Activated CD8-positive, alpha-beta memory T cell treated with anti-CD3 and anti-CD28 coated beads for 24 hours (primary cell): ENCODE measurements at regions not wholly inside any gene's neighbourhood (a gene's known extent, or its start where the extent isn't known, plus 50 kb on each side); places are given as distances from the start of the nearest gene placed in this dataset.

Experiments
- DNase-seq: peaks from one replicate; pipeline ENCODE4 v3.0.0-alpha.2; 2020

DNA sequence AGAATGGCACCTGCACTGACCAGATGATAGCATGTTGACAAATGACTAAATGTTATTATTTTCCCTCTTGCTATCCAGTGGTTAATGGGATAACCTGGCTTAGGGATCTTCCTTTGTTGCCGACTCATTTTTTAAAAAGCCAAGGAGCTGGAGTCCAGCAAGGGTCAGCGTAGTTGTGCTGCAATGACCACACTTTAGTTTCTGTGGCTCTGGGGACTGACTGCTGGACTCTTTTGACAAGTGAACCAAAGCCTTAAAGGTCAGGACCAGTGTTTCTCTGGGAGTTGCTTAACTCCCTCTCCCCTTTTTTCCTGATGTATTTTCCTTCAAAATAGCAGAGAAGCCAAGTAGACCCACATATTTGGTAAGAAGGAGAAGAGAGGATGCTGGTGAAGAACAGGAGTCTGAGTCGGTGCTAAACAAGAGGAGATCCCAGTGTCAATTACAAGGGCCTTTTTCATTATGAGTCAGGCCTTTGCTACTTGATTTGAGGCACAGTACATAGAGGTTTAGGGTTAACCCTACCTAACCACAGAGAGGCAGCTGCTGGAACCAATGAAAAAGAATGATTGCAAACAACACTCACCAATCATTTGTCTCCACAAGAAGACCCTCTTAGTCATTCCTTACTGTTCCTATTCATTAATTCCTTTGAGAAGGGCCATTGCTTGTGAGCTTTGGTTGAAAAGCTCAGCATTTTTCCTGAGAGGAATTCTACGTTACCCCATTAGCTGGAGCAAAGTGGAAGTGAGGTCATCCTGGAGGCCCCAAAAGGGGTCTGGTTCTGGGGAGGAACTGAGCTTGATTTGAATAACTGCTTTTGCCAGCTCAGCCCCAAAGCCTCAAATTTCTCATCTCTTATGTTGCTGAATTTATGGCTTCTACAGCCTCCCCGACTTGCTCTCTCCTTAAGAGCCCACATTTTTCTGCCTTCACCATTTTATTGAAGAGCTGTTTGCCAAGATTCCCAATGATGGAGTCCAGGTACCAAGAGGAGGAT lies 137.6 kb upstream of the HNMT start:
- no peak for DNase-seq

DNA sequence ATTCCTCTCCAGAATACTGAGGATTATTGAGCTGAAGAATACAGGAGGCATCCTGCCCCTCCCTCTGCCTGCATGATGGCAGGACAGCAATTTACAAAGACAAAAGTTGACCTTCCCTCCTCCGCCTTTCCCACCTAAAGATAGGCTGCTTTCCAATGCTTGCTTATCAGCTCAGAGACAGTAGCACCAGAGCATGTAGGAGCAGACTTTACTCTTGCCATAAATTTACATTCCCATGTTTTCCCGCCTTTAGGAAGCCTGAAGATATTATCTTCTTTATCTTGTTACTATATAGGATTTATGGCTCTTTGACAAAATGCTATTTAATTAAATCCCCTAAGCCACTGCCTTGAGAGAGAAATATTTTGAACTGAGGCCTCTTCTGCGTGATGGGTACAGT lies 135.6 kb upstream of the HNMT start:
- DNase-seq = no peak

DNA sequence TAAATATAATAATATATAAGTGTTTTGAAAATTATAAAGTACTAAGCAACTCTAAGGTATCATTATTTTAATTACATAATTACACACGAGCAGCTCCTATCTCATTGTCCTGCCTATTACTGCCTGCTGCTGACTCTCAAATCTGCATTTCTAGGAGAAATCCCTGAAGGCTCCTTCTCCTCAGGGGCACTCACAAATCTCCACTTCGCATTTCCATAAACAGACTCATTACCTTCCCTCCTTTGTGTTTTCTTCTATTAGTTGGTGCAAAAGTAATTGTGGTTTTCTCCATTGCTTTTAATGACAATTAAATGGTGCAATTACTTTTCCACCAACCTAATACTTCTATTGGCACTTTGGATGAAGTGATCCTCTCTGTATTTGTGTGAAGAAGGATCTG lies 135.0 kb upstream of the HNMT start:
- DNase-seq = no peak

DNA sequence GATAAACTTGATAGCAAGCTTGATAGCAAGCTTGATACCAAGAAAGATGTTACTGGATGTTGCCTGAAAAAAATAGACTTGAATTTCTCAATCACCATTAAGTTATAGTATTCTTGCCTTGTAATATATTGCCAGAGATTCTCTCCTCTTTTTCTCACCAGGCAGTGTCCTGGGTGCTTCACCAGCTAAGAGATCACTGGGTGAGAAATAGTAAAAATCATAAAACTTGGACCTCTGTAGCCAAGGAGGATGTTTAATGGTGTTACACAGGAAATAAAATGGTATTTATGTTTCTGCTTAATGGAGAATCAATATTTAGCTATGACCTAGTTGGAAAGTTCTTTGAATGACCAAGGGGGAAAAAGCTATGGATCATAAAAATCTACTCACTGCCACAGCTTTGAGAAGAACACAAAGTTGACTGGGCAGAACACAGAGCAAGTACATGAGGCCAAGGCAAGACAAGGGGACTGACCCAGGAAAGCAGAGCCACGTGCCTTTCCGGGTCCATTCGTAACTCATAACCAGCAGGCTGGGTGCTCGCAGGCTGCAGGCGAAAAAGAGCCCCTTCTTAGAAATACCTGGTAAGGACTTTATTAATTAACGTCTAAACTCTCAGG lies 129.4 kb upstream of the HNMT start:
- DNase-seq = no peak

DNA sequence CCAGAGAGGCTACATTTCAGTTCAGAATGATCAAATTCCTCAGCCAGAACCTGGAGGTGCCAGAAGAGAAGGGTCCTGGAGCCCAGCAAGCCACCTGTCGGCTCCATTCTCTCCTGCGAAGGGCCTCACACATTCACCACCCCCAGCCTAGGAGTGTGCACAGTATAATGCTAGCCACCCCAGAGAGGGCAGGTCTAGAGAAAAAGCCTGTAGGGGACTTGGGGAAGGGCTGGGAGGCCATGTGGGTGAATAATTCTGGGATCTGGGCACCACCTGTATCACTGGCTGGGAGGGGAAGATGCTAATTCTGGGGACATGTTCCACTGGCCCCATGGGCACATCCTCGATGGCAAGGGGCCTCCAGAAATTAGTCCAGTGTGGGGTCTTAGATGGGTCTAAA lies 127.6 kb upstream of the HNMT start:
- DNase-seq = no peak

DNA sequence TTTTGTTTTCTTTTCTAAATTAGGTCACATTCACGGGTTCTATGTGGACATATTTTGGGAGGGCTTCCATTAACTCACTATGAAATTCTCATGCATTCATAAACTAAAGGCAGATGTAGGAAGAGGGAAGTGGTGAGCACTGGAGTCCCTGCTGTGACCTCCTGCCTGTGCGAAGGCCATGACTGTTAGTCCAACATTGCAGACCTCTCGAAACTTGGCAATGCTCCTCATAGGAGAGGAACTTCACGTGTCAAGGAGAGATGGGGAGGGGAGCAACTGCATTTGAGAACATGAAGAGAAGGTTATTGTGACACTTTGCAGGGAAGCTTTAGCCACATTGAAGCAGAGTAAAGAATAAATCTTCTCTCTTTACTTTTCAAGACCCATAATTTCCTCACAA lies 126.4 kb upstream of the HNMT start:
- DNase-seq = no peak

DNA sequence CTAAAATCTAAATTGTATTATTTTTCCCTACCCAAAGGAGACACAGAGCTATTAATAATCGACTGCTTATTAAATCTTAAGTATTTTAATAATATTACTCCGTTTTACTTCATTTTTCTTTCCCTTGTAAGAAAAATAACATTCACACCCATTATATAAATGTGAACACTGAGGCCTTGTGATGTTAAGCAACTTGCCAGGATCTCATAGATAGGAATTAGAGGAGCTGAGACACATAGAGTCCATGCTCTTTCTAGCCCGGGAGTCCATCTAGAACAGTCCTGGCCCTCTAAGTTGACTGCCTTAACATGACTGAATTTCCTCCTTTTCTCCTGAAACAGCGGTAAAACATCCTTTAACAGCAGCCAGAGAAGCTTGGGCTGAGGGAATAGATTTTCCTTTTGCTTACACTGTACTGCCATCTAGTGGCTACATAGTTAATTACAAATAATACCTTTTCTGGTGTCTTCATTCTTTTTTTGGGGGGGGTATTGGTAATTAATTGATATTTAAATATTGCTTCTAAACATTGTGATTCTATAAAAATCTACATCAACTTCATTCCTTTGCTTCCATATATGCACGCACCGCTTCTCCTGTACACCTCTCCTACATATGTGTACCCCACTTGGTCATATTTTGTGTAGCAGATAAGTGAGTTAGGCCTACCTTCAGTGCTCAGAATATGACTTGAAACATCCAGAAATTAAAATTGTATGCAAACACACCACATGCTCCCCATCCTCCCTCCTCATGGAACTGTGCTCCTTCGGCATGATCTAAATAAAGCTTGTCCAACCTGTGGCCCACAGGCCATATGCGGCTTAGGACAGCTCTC lies 125.8 kb upstream of the HNMT start:
- no peak for DNase-seq

DNA sequence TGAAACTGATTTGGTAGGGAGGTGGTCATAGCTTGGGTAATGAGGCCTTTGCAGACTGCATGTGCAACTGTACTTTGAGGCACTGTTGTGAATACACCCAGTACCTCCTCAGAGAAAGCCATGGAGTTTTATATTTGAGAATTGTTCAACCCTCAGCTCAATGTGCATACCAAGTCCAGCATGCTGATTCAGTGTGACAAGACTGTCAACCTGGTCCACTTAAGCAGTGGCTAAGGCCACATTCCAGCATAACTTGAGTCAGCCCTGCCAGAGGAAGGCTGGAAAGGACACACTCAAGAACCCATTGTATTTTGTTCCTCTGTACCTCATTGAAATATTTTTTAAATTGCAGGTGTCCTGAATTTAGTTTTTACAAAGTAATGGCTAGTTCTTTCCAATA lies 121.8 kb upstream of the HNMT start:
- DNase-seq = no peak

DNA sequence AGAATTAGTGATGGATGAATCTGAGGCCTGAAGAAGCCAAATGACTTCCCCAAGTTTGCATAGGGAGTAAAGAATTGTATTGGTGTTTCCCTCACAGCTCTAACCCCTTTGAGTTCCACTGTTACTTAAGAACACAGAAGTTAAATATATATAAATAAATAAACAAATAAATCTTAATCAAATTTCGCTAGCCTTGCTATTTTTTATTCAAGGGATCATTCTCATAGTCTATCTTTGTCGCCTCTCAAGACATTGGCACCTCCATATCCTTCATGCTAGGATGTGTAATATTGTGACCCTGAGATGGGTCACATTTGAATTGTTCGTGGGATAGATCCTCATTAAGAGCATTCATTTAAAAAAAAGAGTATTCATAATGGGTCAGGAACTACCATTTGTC lies 121.3 kb upstream of the HNMT start:
- DNase-seq = no peak

DNA sequence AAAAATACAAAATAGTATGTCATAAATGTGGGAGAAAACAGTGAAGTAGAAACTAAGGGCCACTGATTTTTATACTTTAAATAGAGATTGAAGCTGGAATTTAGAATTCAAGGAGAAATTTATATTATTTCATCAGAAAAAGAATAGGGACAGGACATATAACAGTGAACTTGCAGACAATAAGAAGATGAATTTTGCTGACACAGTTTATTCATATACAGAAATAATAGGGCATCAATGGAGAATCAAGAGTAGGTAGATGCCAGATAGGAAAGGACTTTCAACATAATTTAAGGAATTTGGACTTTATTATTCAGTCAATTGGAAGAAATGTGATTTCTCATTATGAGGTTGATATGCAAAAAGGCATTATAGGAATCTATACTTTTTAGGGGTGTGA lies 118.9 kb upstream of the HNMT start:
- no peak for DNase-seq

DNA sequence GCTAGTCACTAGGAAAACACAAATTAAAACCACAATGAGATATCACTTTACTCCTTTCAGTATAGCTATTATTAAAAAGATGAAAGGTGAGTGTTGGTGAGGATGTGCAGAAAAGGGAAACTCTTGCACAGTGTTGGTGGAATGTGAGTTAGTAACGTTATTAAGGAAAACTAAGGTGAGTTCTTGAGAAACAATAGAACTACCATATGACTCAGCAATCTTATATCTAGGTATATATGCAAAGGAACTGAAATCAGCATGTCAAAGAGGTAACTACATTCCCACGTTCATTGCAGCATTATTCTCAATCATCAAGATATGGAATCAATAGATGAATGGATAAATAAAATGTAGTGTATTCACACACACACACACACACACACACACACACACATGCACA lies 117.3 kb upstream of the HNMT start:
- DNase-seq = no peak

DNA sequence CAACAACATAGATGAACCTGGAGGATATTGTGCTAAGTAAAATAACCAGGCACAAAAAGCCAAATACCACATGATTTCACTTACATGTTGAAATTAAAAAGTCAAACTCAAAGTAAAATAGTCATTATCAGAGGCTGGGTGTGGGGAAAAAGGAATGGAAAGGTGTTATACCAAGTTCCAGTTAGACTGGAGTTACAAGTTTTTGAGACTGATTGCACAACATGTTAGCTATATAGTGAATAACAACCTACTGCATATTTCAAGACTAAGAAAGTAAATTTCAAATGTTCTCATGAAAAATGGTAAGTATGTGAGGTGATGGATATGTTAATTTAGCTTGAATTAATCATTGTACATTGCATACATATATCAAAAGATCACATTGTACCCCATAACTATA lies 116.8 kb upstream of the HNMT start:
- DNase-seq = no peak

DNA sequence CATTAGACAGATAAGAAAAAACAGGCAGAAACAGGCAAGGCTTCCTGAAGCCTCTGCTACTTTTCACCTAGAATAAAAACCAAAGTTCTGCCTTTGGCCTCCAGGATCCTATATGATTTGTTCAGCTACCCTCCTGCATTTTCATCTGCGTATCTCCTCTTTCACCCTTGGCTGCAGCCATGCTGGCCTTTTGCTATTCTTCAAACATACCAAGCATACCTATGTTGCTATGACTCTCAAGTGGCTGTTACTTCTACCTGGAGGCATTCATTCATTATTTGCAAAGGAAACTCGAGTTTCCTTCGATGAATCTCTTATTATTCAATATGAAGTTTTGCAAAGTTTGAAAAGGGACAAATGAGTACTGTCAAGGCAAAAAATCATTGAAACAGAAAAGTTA lies 106.4 kb upstream of the HNMT start:
- no peak for DNase-seq

DNA sequence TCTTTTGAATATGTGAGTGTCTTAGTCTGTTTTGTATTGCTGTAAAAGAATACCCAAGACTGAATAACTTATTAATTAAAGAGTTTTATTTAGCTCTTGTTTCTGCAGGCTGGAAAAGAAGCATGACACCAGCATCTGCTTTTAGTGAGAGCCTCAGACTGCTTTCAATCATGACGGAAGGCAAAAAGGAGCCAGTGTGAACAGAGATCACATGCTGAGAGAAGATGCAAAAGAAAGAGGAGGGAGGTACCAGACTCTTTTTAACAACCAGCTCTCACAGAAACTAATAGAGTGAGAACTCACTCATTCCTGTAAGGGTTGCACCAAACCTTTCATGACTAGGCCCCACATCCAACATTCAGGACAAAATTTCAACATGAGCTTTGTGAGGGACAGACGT lies 101.6 kb upstream of the HNMT start:
- no peak for DNase-seq

DNA sequence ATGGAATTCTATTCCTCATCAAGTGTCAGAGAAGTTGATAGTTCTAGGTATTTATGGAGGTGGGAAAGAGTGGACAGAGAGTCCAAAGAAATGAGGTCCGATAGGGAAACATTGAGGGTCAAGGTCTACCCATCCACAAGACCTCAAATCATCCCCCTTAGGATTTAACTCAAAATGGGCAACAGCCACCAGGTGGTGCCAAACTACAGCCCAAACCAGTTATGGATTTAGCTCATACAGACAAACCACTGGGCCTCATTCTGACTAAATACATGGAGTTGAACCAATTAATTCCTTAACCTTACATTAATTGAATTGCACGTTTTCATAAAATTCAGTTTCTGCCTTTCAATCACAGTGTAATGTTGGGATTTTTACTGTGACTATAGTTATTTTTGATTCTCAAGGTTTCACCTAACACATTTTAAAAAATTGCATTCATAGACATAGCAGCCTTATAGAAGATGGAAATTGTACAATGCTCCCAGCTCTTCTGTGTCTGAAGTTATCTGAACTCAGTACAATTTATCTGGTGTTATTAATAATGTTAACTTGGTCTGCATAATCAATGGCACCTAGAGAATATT lies 98.2 kb upstream of the HNMT start:
- peak; percentile 71 for DNase-seq

DNA sequence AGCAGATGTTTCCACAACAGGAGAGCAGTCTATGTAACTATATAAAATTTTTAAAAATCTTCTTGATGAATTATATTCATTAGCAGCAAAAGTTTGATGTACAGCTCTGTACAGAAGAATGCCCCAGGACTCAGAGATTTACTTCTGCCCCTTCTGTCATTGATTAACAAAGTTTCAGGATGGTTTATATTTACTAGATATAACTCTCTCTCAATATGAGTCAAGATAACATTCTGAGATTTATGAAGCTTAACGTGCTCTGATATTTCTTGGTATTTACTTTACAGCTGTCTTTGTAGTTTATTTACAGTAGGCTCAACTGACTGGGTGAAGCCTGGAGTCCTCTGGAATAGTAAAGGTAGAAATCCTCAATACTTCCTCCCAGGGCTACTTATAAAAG lies 93.6 kb upstream of the HNMT start:
- no peak for DNase-seq

DNA sequence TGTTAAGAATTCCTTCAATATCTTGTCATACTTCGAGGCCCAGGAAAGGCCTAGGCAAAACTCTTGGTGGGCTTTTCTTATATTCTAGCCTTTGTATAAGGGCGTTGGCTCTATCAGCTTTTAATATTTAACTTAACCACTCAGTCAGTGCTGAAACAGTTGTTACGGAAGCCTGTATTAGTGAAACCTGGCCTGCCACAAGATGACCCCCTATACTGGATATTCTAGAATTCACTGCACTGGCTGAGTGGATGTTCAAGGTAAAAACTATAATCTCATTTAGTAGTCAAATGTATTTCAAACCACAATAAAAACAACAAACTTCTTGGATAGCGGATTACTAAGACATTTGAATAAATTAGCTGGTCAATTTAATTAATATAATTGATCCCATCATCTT lies 91.7 kb upstream of the HNMT start:
- DNase-seq = no peak

DNA sequence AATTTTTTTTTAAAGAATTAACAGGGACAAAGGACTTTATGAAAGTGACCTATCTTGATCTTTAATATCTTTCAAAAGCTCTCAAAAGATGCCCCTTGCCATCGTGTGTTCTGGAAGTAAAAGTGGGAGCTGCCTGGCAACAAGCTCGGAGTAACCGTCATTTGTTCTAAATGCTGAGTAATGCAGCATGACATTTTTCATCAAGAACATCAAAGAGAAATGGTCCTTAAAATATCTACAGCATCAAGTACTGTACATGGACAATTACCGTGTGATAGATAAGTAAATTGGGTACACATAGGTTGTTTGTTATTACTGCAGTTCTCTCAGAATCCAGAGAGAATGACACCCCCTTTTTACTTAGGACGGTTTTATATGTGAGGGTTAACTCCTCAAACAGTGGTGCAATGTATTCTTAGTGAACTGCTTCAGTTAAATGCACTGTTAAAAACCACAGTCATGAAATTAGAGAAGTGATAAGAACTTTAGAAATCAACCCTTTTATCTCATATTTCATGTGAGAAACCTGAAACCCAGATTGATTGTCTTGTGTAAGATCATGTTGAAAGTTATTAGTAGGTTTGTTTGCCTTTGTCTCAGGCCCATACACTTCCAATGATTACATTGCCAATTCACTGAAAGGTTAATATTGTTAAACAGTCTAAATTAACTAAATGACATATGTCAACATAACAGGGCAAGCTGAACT lies 90.6 kb upstream of the HNMT start:
- no peak for DNase-seq

DNA sequence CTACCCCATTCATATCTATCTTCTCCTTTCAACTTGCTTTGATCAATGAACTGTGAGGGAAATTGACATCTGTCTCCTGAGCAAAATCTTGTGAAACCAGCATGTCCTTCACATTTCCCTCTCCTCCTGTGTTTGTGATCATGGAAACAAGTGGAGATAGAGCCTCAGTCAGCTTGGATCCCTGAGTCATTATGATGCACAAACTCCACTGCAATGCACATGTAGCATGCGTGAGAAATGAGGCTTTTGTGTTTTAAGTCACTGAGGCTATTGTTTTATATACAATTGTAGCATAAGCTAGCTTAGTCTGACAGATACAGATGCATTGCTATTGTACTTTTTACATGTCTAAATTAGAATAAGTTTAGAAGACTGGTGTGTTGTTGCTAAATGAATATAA lies 85.2 kb upstream of the HNMT start:
- no peak for DNase-seq

DNA sequence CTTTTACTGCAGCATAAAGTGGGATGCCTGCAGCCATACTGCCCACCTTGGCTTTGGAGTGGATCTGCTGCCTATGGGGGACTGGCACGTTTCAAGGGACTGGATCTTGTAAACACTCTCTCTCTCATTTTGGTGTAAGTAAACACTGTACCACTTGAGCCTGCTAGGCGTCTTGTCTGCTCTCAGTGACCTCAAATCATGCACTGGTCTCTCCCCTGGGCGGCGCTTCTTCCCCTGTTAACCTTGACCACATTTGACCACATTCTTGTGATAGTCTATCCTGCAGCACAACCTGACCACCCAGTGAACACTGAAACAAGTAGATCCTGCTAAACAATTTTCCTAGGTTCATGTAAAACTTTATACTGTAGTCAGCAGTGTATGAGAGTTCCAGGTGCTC lies 82.6 kb upstream of the HNMT start:
- DNase-seq = no peak

DNA sequence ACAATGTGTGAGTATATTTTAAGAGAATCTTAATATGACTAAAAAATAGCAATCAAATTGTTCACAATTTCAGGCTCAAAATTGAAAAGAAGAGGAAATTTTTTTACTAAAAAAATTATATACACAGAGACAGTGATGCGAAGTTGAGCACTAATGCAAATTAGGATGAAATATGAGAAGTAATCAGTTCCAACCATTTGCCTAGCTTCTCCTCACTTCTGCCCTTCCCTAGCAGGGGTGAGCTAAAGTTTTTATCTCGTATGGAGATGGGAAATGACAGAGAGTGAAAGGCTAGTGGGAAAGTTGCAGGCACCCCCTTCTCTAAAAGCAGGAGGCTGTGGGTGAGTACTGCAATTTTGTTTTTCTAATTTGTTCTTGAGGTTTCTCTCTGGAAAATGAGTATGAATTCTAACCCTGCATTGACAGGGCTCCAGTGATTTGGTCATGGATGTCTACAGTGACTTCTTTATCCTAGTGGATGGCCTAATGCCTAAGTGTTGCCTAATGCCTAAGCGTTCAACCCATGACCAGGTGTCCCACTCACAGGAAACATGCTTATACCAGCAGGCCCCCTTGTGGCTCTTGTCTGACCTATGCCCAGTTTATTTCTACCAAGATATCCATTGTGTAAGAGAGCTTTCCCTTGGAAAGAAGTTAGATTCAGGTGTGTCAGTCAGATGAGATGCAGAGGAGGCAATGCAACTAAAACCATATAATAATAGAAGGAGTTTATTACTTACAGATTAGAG lies 78.0 kb upstream of the HNMT start:
- no peak for DNase-seq

DNA sequence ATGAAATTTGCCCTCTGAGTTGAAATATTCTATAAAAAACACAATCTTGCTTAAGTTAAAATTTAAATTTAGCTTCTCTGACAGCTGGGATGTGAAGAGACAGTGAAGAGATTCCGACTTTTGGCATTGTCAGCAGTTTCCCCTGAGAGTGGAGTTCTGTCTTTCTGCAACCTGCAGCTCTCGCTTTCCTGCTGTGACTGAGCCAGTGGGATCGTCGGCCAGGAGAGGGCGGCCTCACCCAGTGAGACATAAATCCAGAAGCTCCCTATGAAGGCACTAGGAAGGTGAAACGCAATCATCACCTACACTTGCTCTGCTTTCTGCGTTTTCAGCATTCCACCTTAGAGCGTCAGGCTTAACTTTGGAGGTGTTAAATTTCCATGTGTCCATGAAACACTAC lies 75.4 kb upstream of the HNMT start:
- no peak for DNase-seq
